ENCODE measurements at regions not wholly inside any gene's neighbourhood (a gene's known extent, or its start where the extent isn't known, plus 50 kb on each side); places are given as distances from the start of the nearest gene placed in this dataset.
"Not testable (repeated sequence)": the region's sequence is repeated elsewhere in the genome, so short reads cannot be mapped to it uniquely, and the experiment has no call there.

- no peak for TF ChIP-seq CTCF (IDR thresholded peaks at IDR 0.05; ENCODE audit: low read depth, low read length)
- DNase-seq = no peak
- Histone ChIP-seq H3K9me3 (ENCODE audit: severe bottlenecking) (no peaks in the 10 kb centered on the region), H3K27me3 (ENCODE audit: insufficient read depth, low read depth, severe bottlenecking) (no peaks in the 10 kb centered on the region), H3K36me3 (no peaks in the 10 kb centered on the region), H3K4me3 (ENCODE audit: low read depth, low read length) (no peak overlapping the region), H3K27ac (no peak overlapping the region)
Measured at GRCh38 chr3:191026746-191027145, 164.3 kb upstream of the GMNC start.

DNA sequence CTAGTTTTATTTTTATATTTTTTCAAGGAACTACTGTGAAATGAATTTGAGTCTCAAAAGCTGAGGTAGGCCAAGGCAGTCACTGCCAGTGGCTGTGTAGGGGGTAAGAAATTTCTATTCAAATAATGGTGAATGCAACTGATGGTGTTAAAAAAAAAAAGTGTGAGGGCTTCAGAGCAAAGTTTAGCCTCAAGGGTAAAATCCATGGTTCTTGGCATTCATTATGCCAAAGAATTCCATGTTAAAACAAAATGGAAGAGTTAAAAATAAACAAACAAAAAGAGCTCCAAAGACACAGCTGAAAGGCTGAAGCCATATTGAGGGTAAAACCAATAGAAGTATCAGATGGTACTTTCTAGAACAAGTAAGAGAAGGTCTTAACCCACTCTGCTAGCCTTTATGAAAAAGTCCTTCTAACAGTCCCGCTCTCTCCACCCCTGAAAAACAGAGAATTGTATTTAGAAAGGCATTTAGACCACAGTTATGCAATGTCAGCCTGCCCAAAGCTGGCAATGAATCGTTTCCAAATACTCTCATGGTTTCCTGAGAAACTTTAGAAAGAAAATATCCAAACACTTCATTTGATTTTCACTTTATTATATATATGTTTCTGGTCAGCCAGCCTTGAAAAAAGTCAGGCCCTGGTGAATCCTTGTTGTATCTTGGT is 158.4 kb upstream of the GMNC start:
- H3K27ac ChIP-seq = no peak overlapping the region
- no peaks in the 10 kb centered on the region for H3K27me3 ChIP-seq (ENCODE audit: insufficient read depth, low read depth, severe bottlenecking)
- no peaks in the 10 kb centered on the region for H3K36me3 ChIP-seq
- no peak for DNase-seq
- H3K9me3 ChIP-seq (ENCODE audit: severe bottlenecking) = no peaks in the 10 kb centered on the region
- no peak overlapping the region for H3K4me3 ChIP-seq (ENCODE audit: low read depth, low read length)
- TF ChIP-seq CTCF (IDR thresholded peaks at IDR 0.05; ENCODE audit: low read depth, low read length) = no peak

DNA sequence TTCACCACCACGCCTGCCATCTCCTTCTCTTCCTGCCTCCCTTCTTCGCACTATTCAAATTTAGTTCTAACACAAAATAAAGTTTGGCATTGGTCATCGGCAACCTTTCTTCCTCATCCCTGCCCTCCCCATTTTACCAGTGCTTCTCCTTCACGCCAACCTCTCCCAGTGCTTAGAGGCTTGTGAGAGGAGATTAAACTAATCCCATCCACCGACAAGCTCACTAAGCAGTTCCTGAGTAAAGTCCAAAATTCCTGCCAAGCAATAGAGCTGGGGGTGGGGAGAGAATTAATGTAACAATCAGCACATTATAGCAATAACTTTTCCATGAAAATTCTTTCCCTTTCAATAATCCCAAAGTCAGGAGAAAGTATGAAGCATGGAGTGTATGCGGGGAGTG is 157.4 kb upstream of the GMNC start:
- DNase-seq = peak; percentile 25
- Histone ChIP-seq H3K36me3 (no peaks in the 10 kb centered on the region), H3K9me3 (ENCODE audit: severe bottlenecking) (no peaks in the 10 kb centered on the region), H3K4me3 (ENCODE audit: low read depth, low read length) (no peak overlapping the region), H3K27me3 (ENCODE audit: insufficient read depth, low read depth, severe bottlenecking) (no peaks in the 10 kb centered on the region), H3K27ac (no peak overlapping the region)
- no peak for TF ChIP-seq CTCF (IDR thresholded peaks at IDR 0.05; ENCODE audit: low read depth, low read length)

- not testable (repeated sequence) for DNase-seq; H3K9me3 ChIP-seq (ENCODE audit: severe bottlenecking); H3K27ac ChIP-seq; H3K27me3 ChIP-seq (ENCODE audit: insufficient read depth, low read depth, severe bottlenecking); H3K36me3 ChIP-seq; H3K4me3 ChIP-seq (ENCODE audit: low read depth, low read length)
Measured at GRCh38 chr3:191015960-191016359, 153.5 kb upstream of the GMNC start.

DNA sequence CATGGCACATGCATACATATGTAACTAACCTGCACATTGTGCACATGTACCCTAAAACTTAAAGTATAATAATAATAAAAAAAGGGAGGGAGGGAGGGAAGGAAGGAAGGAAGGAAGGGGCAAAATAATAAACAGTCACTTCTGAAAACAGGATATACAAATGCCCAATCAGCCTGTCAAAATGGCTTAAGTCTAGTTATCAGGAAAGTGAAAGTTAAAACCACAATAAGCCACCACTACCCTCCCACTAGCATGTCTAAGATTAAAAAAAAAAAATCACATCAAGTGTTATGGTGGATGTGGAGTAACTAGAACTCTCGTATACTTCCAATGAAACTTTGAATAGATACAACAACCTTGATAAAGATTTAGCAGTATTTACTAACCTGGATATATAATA is 145.6 kb upstream of the GMNC start:
- Histone ChIP-seq H3K9me3 (ENCODE audit: severe bottlenecking) (no peaks in the 10 kb centered on the region), H3K27me3 (ENCODE audit: insufficient read depth, low read depth, severe bottlenecking) (no peaks in the 10 kb centered on the region), H3K36me3 (no peaks in the 10 kb centered on the region), H3K4me3 (ENCODE audit: low read depth, low read length) (no peak overlapping the region), H3K27ac (no peak overlapping the region)
- no peak for DNase-seq
- no peak for TF ChIP-seq CTCF (IDR thresholded peaks at IDR 0.05; ENCODE audit: low read depth, low read length)

DNA sequence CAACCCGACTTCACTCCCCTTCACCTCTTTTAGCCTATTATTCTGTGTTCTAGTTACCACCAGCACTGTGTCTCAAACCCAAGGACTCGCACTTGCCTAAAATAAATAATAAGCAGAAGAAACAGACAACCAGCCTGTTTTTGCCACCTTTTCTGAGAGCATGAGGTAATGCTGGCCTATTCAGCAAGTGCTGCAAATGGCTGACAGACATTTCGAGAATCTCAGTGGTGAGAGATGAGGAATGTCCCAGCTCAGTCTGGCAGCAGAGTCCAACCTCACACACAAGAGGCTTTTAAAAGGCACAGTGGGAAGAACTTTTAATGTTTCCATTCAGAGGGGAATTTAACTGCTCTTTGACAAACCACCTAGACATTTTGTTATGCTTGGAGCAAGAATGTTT is 143.3 kb upstream of the GMNC start:
- no peaks in the 10 kb centered on the region for H3K36me3 ChIP-seq
- no peak for TF ChIP-seq CTCF (IDR thresholded peaks at IDR 0.05; ENCODE audit: low read depth, low read length)
- DNase-seq = no peak
- H3K27me3 ChIP-seq (ENCODE audit: insufficient read depth, low read depth, severe bottlenecking) = no peaks in the 10 kb centered on the region
- H3K4me3 ChIP-seq (ENCODE audit: low read depth, low read length) = no peak overlapping the region
- H3K27ac ChIP-seq = no peak overlapping the region
- no peaks in the 10 kb centered on the region for H3K9me3 ChIP-seq (ENCODE audit: severe bottlenecking)

Data from WERI-Rb-1 (cell line).